Activated CD8-positive, alpha-beta memory T cell treated with anti-CD3 and anti-CD28 coated beads, Interleukin-2, amount 10 ng/mL, durations not matched to agents 7 days and 5 days (primary cell): ENCODE measurements at regions not wholly inside any gene's neighbourhood (a gene's known extent, or its start where the extent isn't known, plus 50 kb on each side); places are given as distances from the start of the nearest gene placed in this dataset.

Source experiments
- ATAC-seq: fragments of 150-1000 bp; cut with Tn5 transposase; one replicate; pipeline ENCODE4 v1.10.0; 2021; ENCODE audit warnings: moderate library complexity
- CTCF ChIA-PET: fragments of 350-600 bp; sonication (Branson Sonifier 250); formaldehyde crosslinking; loops from one replicate; lab custom pipeline; 2021; ENCODE audit warnings: antibody characterized with exemption; lab: Charles Lee
- DNase-seq: peaks from one replicate; pipeline ENCODE4 v3.0.0-alpha.2; 2020
- H3K27ac Mint-ChIP-seq: one replicate; pipeline ENCODE4 v1.8.0; 2021; ENCODE audit warnings: mild to moderate bottlenecking, mixed read lengths
- H3K27me3 Mint-ChIP-seq: one replicate; pipeline ENCODE4 v1.8.0; 2021; ENCODE audit warnings: mixed read lengths
- H3K36me3 Mint-ChIP-seq: one replicate; pipeline ENCODE4 v1.8.0; 2021; ENCODE audit warnings: mild to moderate bottlenecking, mixed read lengths
- H3K4me1 Mint-ChIP-seq: one replicate; pipeline ENCODE4 v1.8.0; 2021; ENCODE audit warnings: mixed read lengths
- H3K4me3 Mint-ChIP-seq: one replicate; pipeline ENCODE4 v1.8.0; 2021; ENCODE audit warnings: mild to moderate bottlenecking, moderate library complexity, mixed read lengths
- H3K9me3 Mint-ChIP-seq: one replicate; pipeline ENCODE4 v1.8.0; 2022; ENCODE audit warnings: low read depth, mixed read lengths

DNA sequence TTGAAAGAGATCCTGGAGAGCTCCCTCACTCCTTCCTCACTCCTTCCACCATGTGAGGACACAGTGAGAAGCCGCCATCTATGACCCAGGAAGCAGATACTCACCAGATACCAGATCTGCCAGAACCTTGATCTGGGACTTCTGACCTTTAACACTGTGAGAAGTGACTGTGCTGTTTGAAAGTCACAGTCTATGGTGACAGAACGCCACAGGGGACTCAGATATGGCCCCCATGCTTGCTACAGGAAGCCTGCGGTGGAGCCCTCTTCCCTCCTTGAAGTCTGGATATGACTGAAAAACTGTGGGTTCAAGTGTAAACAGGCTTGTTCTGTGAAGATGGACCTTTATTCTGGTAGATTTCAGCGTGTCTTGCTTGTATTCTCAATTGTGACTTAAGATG is 297.8 kb downstream of the KLF6 start:
- H3K36me3 Mint-ChIP-seq, result peaks cover 3% of the 10 kb centered on the region
- CTCF ChIA-PET, result interaction anchor here (0.6 kb wide), 1 partner anchor 42 kb away, joined by 3 read pairs; no protein-coding TSS in a partner anchor
- ATAC-seq (peak; percentile 61), DNase-seq (peak; percentile 62)
- peaks cover 5% of the 10 kb centered on the region for H3K27me3 Mint-ChIP-seq
- peaks cover 12% of the 10 kb centered on the region for H3K4me1 Mint-ChIP-seq
- H3K4me3 Mint-ChIP-seq, result no peak overlapping the region
- H3K27ac Mint-ChIP-seq, result peak overlapping the region; percentile 27
- peaks cover 2% of the 10 kb centered on the region for H3K9me3 Mint-ChIP-seq

GRCh38 chr10:3486346-3487065 is 298.5 kb downstream of the KLF6 start:
- CTCF ChIA-PET, result interaction anchor here (0.6 kb wide), 1 partner anchor 43 kb away, joined by 3 read pairs; no protein-coding TSS in a partner anchor
- Mint-ChIP-seq H3K27ac (no peak overlapping the region), H3K9me3 (peaks cover 2% of the 10 kb centered on the region), H3K4me3 (no peak overlapping the region), H3K4me1 (peaks cover 12% of the 10 kb centered on the region), H3K36me3 (peaks cover 3% of the 10 kb centered on the region), H3K27me3 (peaks cover 11% of the 10 kb centered on the region)
- no peak for ATAC-seq
- DNase-seq, result no peak

DNA sequence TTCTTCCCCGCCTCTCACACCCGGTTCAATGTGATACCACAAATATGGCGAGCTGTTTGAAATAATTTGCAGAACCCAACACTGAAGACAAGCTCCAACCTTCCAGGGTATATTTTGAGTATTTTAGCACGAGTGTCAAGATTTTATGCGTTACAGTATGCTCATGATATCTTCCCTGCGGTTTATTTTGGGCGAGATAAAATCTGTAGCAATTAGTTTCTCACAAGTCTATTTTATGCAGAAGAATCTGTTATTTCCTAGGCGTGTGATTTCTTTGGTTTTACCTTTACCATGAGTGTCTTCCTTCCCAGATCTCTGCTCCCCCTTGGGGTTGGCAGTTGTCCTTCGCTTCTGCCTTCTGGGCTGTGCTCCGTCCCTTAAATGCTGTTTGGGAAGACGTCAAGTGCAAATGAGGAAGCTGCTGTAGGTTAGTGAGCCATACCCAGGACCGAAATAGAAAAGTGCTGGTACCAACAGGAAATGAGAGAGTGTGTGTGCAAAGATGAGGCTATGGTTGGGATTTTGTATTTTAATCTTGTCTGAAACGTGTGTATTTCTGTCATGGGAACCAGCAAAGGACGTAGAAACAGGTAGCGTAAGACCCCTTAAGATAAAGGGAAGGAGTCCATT is 299.8 kb downstream of the KLF6 start:
- DNase-seq (no peak), ATAC-seq (no peak)
- CTCF ChIA-PET, result no interaction called here
- Mint-ChIP-seq H3K36me3 (peaks cover 3% of the 10 kb centered on the region), H3K27me3 (peaks cover 11% of the 10 kb centered on the region), H3K9me3 (peaks cover 2% of the 10 kb centered on the region), H3K27ac (no peak overlapping the region), H3K4me1 (peaks cover 13% of the 10 kb centered on the region), H3K4me3 (no peak overlapping the region)

DNA sequence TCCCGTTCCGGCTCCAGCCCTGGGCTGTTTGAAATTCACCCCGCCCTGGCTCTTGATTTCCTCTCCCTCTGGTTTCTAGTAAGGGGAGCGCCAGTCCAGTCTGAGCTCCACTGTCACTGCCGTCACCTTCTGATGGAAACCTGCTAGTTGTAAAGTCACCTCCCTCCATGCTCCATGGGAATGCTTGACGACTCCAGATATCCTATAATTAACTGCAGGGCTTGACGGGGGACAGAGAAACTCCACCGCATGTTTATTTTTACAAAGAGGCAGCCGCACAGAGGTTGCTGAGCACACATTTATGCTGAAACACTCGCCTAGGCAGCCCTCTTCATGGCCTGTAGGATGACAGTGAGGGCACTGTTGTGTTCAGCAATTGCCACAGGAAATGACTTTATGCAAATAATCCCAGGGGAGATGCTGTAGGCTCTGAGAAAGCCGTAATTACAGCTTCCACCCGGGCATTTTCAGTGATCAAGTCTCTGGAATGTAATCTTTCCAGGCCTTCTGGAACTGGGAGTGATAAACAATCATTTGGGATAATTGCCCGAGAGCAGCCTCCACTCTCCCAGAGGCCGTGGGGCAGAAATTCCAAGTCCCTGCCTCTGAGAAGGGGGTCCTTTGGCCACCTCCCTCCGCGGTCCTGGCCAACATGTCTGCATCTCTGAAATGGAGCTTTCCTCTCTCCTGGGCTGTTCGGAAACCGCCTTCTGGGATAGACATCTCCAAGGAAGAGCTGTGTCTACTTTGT is 300.5 kb downstream of the KLF6 start:
- Mint-ChIP-seq H3K9me3 (no peaks in the 10 kb centered on the region), H3K27me3 (peaks cover 13% of the 10 kb centered on the region), H3K4me1 (peaks cover 17% of the 10 kb centered on the region), H3K36me3 (peaks cover 3% of the 10 kb centered on the region), H3K4me3 (no peak overlapping the region), H3K27ac (no peak overlapping the region)
- no peak for ATAC-seq
- no peak for DNase-seq
- CTCF ChIA-PET, result no interaction called here

DNA sequence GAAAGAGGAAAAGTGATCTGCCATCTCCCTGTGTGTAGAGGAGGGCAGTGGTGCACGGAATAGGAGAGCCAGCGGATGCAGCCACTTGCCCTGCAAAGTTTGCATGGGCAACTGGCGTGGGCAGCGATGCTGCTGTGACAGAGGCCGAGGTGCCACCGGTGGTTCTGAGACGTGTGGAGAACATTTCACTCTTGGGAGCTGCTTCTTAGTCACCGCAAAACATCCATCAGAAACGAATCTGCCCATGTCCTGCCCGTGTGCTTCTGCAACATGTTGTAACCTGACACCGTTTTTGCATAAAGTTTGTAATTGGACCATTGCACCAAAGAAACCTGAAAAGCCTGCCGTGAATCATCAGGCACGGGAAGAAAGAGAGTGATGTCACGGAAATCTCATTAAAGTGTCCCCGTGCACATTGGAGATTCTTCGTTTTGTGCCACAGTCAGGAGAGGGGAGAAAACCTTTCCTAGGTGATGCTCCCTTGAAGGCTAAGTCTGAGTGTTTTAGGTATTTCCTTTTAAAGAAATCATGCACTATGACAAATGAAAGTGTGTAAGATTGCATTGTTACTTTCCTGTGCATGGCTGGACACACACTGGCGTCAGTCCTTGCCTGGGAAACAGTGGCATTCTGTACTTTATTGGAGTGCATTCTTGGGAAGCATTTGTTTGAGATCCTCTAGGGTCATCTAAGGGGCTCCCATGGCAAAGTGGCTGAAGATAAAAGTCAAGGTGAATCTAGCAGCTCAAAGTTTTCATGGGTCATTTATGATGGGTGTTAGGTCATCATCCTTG is 302.6 kb downstream of the KLF6 start:
- Mint-ChIP-seq H3K36me3 (no peaks in the 10 kb centered on the region), H3K27ac (no peak overlapping the region), H3K9me3 (no peaks in the 10 kb centered on the region), H3K27me3 (peaks cover 10% of the 10 kb centered on the region), H3K4me3 (no peak overlapping the region), H3K4me1 (peaks cover 16% of the 10 kb centered on the region)
- CTCF ChIA-PET, result no interaction called here
- no peak for DNase-seq
- no peak for ATAC-seq

DNA sequence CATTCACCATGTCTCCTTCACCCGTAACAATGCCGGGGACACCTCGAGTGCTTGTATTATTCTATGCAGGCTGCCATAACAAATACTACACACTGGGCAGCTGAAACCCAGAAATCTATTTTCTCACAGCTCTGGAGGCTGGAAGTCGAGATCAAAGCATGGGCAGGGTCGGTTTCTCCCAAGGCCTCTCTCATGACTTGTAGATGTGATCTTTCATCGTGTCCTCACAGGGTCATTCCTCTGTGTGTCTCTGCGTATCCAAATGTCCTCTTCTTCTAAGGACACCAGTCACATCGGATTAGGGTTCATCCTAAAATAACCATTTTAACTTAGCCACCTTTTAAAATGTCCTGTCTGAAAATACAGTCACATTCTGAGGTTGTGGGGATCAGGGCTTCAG is 303.5 kb downstream of the KLF6 start:
- CTCF ChIA-PET, result no interaction called here
- Mint-ChIP-seq H3K4me3 (no peak overlapping the region), H3K27me3 (peaks cover 10% of the 10 kb centered on the region), H3K4me1 (peaks cover 12% of the 10 kb centered on the region), H3K36me3 (no peaks in the 10 kb centered on the region), H3K27ac (no peak overlapping the region), H3K9me3 (no peaks in the 10 kb centered on the region)
- no peak for DNase-seq
- ATAC-seq, result no peak

GRCh38 chr10:3480990-3481315 is 304.1 kb downstream of the KLF6 start:
- no peak for DNase-seq
- Mint-ChIP-seq H3K27ac (no peak overlapping the region), H3K4me1 (peaks cover 12% of the 10 kb centered on the region), H3K4me3 (no peak overlapping the region), H3K9me3 (no peaks in the 10 kb centered on the region), H3K36me3 (no peaks in the 10 kb centered on the region), H3K27me3 (peaks cover 13% of the 10 kb centered on the region)
- no peak for ATAC-seq
- CTCF ChIA-PET, result no interaction called here

DNA sequence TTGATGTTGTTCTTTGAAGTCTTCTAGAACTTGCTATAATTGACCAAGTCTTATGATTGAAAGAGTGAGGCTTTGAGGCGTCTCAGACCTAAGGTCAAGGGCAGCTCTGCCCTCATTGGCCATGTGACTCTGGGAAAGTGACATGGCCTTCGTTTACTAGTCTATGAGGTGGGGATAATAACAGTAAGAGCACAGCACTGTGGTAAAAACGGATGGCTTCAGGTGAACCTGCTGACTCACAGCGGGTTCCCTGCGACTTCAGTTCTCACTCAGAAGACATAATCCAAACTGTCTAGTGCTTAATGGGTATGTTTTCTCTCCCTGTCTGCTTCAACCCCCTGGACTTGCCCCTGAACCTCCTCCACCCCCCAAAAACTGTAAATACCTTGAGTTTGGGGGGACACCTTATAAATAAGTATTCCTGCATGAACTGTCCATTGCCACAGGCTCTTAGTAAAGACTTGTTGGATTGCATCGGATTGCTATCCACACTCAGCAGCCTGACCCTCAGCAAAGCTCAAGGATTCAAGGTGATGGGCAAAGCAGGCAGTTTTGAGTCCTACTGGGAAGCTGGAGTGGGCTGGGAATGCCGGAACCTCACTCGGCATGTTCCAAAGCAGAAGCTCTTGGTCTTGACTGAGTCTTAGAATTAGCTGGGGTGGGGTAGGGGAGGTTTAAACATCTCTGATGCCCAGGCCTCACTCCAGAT is 304.6 kb downstream of the KLF6 start:
- no peak overlapping the region for H3K27ac Mint-ChIP-seq
- CTCF ChIA-PET, result no interaction called here
- peaks cover 19% of the 10 kb centered on the region for H3K27me3 Mint-ChIP-seq
- H3K9me3 Mint-ChIP-seq, result no peaks in the 10 kb centered on the region
- H3K4me1 Mint-ChIP-seq, result peaks cover 10% of the 10 kb centered on the region
- H3K4me3 Mint-ChIP-seq, result no peak overlapping the region
- no peaks in the 10 kb centered on the region for H3K36me3 Mint-ChIP-seq
- DNase-seq (no peak), ATAC-seq (no peak)

DNA sequence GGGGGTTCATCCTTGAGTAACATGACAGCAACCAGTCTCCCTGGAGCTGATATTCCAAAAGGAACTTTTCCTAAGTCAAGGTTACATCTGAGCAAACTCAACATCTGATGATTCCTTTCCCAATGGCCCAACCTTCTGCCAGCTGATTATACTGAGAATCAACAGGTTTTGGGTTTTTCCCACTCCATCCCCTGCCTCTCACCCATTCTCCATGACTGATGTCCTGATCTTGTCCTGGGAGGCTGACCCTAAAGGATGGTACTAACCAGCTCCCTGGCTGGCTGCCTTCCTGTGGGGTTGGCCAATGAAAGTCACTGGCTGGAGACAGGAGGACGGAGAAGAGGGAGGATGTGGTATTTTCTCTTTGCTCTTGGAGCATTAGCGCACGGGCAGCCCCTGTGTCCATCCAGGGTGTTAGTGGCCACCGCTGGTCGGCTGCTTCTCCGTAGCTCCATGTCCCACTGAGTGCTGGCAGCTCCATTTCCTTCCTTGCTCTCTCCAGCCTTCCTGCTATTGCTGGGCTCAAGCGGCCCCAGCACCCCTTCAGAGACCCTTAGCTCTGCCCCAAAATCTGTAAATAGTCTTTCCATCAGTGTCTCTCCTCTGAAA is 306.2 kb upstream of the PITRM1 start:
- Mint-ChIP-seq H3K4me1 (peaks cover 6% of the 10 kb centered on the region), H3K27ac (no peak overlapping the region), H3K4me3 (no peak overlapping the region), H3K9me3 (no peaks in the 10 kb centered on the region), H3K27me3 (peaks cover 20% of the 10 kb centered on the region), H3K36me3 (peaks cover 1% of the 10 kb centered on the region)
- DNase-seq (no peak), ATAC-seq (no peak)
- CTCF ChIA-PET, result interaction anchor here (0.6 kb wide), 1 partner anchor 125 kb away, joined by 3 read pairs; no protein-coding TSS in a partner anchor

GRCh38 chr10:3478153-3478552 is 305.6 kb upstream of the PITRM1 start:
- H3K27me3 Mint-ChIP-seq, result peaks cover 20% of the 10 kb centered on the region
- H3K4me3 Mint-ChIP-seq, result no peak overlapping the region
- no peaks in the 10 kb centered on the region for H3K9me3 Mint-ChIP-seq
- peaks cover 7% of the 10 kb centered on the region for H3K4me1 Mint-ChIP-seq
- H3K27ac Mint-ChIP-seq, result no peak overlapping the region
- DNase-seq, result no peak
- CTCF ChIA-PET, result interaction anchor here (0.6 kb wide), 1 partner anchor 126 kb away, joined by 3 read pairs; no protein-coding TSS in a partner anchor
- peaks cover 1% of the 10 kb centered on the region for H3K36me3 Mint-ChIP-seq
- no peak for ATAC-seq

DNA sequence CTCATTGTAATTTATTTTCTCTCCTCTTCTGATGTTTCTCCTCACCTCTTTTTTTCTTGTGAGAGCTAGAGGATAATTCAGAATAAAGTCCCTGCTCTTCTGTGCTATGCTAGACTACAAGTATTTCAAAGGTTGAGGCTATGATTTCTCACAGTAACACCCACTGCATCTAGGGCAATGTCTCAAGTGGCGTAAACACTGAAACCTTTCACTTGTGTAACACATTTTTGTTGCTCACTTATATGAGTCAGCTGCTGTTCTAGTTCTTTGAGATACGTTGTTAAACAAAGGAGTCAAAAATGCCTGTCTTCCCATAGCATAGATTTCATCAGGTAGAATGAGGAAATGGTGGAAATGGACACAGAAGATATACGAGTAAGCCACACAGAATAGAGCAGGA is 305.1 kb upstream of the PITRM1 start:
- DNase-seq (no peak), ATAC-seq (no peak)
- Mint-ChIP-seq H3K36me3 (peaks cover 1% of the 10 kb centered on the region), H3K4me1 (peaks cover 10% of the 10 kb centered on the region), H3K27me3 (peaks cover 20% of the 10 kb centered on the region), H3K9me3 (no peaks in the 10 kb centered on the region), H3K27ac (no peak overlapping the region), H3K4me3 (no peak overlapping the region)
- CTCF ChIA-PET, result no interaction called here

DNA sequence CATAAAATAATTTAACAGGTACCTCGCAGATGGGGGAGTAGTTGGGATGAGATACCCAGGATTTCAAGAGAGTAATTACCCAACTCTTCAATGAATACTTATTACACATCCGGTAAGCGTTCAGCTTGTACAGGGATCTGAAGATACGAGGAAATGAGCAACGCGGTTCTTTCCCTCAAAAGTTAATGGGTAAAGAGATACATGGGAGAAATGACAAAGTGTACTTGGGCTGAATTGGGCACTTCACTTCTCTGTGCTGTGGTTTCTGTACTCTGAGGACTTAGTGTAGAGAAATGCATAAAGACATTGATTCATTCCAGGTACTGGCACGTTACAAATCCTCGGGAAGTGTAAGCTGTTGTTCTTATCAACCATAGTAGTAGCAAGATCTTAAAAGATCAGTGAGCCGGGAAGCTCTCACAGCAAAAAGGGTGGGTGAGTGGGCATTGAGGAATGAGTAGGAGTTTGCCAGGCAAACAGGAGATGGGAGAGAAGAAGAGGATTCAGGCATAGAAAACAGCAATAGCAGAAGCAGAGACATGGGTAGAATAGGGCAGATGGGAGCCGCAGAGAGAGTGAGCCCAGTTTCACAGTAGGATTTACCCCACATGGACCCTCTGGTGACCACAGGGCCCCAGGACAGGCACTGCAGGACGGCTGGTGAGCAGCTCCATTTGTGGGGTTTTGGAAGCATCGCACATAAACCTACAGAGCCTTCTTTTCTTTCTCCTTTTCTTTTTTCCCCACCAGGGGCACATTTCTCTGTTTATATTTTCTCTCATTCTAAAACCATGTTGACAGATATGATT is 304.3 kb upstream of the PITRM1 start:
- CTCF ChIA-PET, result no interaction called here
- H3K36me3 Mint-ChIP-seq, result peaks cover 1% of the 10 kb centered on the region

More for the DNA sequence above, 304.3 kb upstream of the PITRM1 start:
- DNase-seq, result no peak
- Mint-ChIP-seq H3K27me3 (peaks cover 17% of the 10 kb centered on the region), H3K4me1 (peaks cover 18% of the 10 kb centered on the region), H3K27ac (no peak overlapping the region), H3K9me3 (no peaks in the 10 kb centered on the region), H3K4me3 (no peak overlapping the region)
- no peak for ATAC-seq
